ENCODE measurements at regions not wholly inside any gene's neighbourhood (a gene's known extent, or its start where the extent isn't known, plus 50 kb on each side); places are given as distances from the start of the nearest gene placed in this dataset.

DNA sequence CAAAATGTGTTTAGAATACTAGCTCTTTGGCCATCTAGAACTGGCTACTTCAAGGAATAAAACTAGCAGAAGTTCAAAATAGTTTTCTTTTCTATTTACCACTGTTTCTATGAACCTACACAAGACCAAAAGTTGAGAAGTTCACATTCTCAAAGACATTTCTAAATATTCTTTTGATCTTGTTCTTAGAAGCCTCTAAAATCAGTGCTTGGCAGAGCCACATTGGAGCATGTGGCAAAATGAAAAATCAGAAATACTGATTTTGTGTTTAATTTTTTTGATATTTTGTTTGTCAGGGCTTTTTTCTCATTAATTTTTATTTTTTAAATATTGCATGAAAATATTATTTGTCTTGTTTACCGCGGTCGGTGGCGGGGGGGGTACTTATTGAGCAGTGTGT lies 853.8 kb upstream of the INTU start:
- in situ Hi-C loops (cut with HindIII; ENCODE audit: low sequenced_read_pairs), result no loop called here

DNA sequence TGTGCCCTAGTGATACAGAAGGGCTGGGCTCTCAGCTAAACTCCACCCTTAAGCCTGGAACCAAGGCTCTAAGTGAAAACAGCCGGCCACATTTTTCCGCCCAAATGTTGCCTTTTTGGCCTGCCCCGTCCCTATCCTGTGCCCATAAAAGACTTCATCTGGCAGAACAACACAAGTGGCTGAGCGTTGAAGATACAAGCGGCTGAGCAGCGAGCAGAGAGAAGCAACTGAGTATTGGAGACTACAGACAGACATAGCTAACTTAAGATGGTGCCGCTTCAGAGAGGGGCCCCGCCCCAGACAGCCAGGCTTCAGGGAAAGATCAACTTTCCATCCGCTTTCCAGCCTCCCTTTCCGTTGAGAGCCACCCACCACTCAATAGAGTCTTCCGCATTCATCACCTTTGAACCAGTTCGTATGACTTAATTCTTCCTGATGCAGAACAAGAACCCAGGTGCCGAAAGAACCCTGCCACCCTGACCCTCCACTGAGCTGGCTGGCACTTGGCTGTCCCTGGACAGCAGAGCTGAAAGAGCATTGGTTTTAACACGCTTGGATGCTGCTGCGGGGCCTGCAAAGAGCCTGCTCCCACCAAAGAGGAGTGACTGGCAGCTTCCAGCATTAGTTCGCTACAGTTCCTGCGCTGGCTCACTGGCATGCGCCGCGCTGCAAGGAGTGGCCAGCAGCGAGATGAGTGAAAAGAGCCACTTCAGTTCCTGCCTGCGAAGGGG lies 853.2 kb upstream of the INTU start:
- in situ Hi-C loops (cut with HindIII; ENCODE audit: low sequenced_read_pairs), result no loop called here

DNA sequence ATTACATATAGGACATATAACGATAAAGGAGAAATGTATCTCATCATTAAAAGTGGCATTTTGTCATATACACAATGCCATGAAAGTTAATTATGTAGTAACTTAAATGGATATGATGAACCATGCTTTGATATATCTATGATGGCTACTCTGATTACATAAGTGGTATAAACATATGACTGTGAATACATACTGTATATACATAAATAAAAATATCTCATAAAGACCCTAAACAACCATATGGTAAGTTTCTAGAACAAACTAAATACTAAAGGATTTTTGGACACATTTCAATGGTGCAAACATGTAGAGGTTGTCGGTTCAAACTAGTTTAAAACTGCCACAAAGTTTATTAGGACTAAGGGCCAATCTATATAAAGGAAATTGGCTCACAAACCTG lies 849.6 kb upstream of the INTU start:
- in situ Hi-C loops (cut with HindIII; ENCODE audit: low sequenced_read_pairs), result no loop called here

DNA sequence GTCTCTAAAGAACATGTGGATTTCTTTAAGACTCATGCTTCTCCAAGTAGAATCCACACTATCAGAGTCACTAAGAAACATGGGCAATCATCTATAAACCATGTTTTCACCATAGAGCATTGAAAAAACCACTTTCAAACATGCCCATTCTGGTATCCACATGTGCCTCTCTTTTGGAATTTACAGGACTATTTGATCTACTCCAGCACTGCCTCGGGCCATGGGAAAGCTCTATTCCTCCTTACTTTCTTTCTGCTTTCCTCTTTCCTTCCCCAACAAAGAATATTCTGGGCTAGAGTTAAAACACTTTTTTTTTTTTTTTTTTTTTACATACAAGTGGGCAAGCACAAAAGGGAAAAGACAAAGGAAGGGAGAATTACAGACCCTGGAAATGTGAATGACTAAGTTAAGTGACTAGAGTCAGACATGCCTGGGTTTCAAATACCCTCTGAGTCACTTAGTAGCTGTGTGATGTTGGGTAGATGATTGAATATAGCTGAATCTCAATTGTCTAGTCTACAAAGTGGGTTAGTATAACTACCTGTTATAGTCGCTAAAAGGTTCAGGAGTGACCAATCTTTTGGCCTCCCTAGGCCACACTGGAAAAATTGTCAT lies 847.7 kb upstream of the INTU start:
- in situ Hi-C loops (cut with HindIII; ENCODE audit: low sequenced_read_pairs), result no loop called here

DNA sequence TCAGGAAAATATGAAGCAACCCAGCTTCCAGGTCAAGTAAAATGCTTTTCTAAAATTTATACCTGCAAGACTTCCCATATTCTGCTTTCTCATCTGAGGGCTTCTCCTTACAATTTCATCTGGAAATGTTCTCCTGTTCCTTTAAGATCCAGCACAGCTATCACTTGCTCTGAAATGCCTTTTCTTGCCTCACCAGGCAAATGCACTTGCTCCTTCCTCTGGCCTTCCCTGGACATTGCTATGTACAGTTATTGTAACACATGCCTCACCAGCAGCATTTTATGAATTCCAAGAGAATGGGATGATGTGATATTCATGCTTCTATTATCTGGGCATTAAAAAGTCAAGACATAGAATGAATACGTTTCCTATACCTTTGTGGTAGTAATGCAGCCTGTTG lies 842.1 kb upstream of the INTU start:
- in situ Hi-C loops (cut with HindIII; ENCODE audit: low sequenced_read_pairs), result no loop called here

DNA sequence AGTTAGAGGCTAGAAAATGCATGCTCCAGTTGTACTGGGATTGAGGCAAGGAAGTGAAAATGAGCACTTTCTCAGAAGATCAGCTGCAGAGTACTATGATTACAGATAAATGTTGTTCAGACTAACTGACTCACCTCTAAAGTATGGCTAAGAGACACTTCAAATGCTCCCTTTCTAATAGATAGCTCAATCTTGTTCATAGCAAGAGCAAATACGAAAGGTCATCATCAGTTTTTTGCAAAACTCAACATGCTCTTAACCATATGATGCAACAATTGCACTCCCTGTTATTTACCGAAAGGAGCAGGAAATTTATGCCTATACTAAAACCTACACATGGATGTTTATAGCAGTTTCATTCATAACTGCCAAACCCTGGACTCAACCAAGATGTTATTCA lies 838.4 kb upstream of the INTU start:
- in situ Hi-C loops (cut with HindIII; ENCODE audit: low sequenced_read_pairs), result no loop called here

DNA sequence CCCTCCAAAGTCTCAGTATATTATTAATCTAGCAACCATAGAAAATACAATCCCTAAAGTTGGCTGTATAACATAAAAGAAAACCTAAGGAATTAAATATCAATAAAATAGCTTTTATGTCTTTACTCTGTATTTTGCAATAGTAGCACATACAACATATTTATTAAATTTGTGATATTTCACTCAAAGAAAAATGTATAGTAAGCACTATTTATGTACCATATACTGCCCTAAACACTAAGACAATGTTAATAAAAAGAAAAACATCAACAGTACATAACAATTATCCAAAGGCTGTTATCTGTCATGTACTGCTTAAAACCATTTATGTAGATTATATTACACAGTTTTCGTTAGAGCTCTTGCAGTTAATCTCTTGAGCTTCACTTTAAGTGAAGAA lies 834.5 kb upstream of the INTU start:
- in situ Hi-C loops (cut with HindIII; ENCODE audit: low sequenced_read_pairs), result no loop called here

DNA sequence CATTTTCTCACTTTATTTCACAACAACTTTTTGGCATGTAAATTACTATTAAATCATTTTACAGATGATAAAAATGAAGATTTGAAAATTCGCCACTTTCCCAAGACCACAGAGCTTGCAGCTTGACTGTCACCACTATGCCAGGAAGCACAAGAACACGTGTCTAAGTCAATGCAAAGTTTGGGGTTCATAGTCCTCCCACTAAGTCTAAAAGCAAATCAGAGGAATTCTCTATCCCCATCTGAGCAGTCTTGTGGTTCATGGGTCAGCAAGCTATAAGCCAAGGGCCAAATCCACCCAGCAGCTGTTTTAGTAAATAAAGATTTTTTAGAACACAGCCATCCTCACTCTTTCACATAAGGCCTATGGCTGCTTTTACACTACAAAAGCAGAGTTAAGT lies 833.3 kb upstream of the INTU start:
- in situ Hi-C loops (cut with HindIII; ENCODE audit: low sequenced_read_pairs), result no loop called here

DNA sequence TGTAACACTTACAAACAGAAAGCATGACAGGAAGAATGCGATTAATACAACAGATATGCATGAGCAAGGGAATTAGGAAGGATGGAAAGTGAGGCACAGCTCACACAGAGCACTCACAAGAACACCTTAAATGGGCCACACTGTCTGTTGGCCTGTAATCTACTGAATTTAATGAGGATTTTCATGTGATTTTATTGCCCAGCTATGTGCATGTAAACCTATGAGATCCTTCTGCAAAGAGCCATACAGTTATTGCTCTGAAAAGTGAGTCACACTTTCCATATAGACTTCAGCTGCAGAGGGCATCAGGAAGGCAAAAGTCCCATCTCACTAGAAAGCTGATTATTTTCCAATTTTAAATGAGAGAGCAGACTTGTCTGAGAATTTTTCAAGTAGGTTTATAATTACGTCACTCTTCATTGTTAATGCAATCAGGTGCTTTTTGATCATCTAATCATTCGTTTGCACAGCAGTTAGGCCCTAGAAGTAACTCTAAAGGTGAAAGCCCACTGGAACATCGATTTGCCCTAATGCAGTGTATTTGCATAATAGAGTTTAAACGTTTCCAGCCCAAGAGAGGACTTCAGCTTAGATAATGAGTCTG lies 832.7 kb upstream of the INTU start:
- in situ Hi-C loops (cut with HindIII; ENCODE audit: low sequenced_read_pairs), result no loop called here

DNA sequence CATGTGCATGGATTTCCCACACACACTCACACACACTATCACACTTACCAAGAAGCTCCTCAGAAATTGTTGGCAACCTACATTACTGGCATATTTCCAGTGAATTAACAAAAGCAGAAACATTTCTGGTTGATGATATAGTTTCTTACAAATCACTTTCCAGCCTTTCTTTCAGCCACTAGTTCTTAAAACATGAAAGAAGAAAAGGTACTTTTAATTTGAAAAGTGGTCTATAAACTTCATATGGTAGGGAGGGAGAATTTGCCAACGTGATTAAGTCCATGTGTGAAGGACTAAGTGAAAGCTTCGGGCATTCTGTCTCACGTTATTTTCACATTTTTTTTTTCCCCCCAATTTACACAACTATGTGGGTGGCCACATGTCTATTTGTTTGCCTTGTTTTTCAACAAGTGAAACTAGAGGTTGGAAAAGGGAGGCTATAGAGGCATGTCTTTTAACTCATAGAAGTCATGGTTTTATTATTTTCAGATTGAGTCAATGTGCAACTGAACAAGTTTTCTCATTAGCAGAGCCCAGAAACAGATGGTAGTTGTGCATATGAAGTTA lies 832.1 kb upstream of the INTU start:
- in situ Hi-C loops (cut with HindIII; ENCODE audit: low sequenced_read_pairs), result no loop called here

DNA sequence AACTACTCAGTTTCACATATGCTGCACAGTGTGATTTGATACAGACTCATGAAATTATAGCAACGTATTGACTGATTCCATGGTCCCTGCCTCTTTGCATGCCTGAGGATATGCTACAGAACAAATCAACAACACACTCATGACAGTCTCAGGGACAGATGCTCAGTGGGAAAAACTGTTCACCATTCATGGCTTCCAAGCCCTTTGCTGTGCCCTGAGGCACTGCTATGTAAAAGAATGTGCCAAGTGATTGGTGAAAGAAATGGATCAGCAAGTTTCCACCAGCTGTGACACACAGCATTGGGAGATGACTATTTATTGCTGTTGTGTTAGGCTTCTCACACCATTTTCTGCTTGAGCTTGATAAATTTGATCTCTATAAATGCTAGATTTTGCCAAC lies 825.6 kb upstream of the INTU start:
- in situ Hi-C loops (cut with HindIII; ENCODE audit: low sequenced_read_pairs), result no loop called here

DNA sequence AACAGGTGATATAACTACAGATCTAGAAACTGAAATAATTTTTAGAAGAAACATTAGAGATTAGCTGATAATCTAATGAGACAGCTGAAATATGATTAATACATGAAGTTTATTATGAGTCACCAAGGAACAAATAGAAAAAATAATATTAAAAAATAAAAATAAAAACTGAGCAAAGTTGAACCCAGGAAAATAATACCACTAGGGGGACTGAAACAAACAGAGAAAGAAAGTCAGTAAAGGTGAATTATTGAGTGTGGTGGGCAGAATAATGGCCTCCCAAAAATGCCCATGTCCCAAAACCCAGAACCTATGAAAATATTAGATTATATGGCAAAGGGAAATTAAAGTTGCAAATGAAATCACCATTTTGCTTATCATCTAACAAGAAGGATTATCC lies 820.7 kb upstream of the INTU start:
- in situ Hi-C loops (cut with HindIII; ENCODE audit: low sequenced_read_pairs), result no loop called here

DNA sequence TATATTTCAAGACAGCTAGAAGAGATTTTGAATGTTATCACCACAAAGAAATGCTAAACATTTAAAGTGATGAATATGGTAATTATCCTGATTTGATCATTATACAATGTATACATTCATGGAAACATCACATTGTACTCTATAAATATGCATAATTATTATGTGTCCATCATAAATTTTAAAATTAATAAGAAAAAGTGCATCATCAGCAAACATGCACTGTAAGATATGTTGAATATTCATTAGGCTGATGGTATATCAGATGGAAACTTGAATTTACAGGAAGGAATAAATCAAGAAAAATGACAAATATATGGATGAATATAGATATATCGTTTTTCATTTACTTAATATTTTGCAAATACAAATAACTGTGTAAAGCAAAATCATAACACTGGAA lies 812.1 kb upstream of the INTU start:
- in situ Hi-C loops (cut with HindIII; ENCODE audit: low sequenced_read_pairs), result no loop called here

DNA sequence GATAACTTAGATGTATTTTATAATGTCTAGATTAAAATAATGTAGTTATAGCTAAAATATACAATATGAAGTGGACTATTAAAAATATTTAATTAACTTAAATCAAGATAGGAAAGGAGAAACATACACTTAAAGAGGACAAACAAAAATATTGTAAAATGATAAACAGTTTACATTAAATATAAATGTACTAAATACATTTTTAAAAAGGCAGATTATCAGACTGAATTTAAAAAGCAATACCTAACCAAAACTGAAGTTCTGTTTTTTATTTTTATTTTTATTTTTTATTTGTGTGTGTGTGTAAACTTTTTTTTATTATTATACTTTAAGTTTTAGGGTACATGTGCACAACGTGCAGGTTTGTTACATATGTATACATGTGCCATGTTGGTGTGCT lies 811.6 kb upstream of the INTU start:
- in situ Hi-C loops (cut with HindIII; ENCODE audit: low sequenced_read_pairs), result no loop called here

DNA sequence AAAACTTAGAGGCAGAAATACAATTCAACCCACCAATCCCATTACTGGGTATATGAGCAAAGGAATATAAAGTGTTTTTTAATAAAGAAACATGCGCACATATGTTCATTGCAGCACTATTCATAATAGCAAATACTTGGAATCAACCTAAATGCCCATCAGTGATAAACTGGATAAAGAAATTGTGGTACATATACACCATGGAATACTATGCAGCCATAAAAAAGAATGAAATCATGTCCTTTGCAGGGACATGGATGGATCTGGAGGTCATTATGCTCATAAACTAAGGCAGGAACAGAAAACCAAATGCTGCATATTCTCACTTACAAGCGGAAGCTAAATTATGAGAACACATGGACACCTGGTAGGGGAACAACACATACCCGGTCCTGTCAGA lies 807.7 kb upstream of the INTU start:
- in situ Hi-C loops (cut with HindIII; ENCODE audit: low sequenced_read_pairs), result no loop called here

DNA sequence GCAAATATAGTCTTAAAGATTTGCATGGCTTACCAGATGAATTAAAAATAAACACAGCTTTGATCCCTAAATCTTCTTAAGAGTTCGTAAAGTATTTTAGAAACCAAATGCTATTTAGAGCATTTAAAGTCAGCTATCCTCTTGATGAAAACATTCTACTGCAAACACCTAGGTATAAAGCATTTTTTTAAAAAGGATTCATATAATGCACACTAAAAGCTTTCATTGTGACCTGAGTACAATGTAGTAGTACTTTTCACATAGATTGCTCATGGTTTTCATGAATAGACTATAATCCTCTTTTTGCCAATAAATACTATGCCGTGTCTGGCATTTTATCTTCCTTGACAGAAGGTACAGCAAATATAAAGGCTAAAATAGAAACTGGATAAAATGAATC lies 805.1 kb upstream of the INTU start:
- in situ Hi-C loops (cut with HindIII; ENCODE audit: low sequenced_read_pairs), result no loop called here

DNA sequence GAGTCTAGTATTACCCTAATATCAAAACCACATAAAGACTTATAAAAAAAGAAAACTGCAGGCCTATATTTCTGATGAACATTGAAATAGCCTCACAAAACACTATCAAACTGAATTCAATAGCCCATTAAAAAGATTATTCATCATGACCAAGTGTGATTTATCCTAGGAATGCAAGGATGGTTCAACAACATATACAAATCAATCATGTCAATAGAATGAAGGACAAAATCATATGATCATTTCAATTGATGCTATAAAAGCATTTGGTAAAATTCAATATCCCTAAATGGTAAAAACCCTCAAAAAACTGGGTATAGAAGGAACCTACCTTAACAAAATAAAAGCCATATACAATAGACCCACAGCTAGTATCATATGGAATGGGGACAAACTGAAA lies 797.9 kb upstream of the INTU start:
- in situ Hi-C loops (cut with HindIII; ENCODE audit: low sequenced_read_pairs), result no loop called here

DNA sequence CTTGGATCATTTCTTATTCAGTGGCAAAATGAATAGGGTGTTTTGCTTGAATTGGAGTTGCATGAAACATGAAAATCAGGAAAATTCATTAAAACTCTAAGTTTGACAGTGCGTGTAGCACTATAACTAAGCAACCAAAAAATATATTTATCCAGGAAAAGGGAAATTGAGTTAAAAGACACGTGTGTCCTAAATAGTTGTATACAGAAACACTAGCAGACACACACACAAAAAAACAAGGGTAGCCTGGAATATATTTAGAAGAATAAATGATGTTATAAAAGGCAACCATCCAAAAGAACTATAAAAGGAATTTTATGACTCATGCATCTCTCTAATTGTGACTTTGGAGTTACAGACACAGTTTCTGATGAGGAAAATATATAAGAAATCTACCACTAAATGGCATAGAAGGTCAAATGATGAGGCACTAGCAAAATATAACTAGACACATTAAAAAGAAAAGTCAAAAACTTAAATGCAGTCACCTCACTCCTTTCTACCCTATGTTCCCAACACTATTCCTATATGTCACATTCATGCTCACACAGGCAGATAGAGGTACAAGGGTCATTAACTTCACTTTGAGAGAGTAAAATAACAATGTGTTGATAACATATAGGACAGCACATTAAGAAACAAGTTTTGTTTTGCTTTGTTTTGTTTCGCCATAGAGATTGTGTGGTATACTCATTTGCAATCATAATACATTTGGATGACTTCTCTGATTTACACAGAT lies 793.6 kb upstream of the INTU start:
- in situ Hi-C loops (cut with HindIII; ENCODE audit: low sequenced_read_pairs), result no loop called here

DNA sequence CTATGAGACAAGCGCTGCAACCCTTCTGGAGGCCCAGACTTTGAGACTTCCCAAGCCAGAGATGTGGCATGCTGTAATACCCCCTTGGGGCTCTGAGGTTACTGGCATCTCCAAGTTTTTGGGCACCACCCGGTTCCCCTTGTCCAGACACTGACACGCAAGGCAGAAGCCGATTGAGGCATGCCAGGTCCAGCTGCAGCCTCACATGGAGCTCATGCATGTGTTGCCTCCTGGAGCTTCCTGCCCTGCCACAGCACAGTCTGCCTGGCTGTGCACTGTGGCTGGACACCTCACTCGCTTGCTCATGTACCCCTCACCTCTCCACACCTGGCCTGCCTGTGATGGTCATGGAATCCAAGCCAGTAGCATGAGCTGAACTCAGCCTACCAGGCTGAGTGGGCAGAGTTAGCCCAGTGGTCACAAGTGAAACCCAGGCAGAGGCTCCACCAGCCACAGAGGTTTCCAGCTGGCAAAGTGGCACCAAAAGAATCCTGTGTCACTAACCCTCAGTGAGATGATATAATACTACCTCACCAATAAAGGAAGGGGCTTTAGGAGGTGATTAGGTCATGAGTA lies 789.2 kb upstream of the INTU start:
- in situ Hi-C loops (cut with HindIII; ENCODE audit: low sequenced_read_pairs), result no loop called here

DNA sequence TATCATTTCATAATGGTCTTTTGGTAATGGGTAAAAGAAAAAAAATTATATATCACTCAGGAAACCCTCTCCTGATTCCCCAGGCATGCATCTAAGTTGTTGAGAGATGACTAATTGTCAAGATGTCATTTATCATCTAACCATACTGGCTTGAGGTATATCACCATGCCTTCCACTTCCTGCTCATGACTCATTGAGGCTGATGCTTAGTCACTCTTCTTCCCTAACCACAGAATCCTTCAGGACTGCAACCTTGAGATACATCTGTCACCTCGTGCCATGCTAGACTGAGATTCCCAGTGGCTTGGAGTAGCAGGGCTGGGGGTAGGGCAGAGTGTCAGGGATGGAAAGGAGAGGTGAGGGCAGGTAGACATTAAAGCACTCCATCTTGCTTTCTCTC lies 782.5 kb upstream of the INTU start:
- in situ Hi-C loops (cut with HindIII; ENCODE audit: low sequenced_read_pairs), result no loop called here

DNA sequence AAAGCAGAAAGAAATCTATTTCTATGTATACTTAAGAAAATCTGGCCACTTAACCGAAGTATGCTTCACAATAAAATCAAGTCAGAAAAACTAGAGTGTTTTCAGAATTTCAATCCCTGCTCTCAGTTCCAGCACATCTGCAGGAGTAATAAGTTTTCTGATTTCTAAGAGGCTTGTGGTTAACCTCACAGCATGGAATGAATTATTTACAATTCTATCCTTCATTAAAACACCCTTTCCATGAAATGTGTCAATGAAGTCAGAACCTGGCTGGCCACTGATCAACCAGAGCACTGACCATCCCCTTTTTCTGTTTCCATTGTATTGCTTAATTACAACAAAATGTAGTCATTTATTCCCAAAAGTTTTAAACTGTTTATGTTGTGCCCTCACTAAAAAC lies 781.4 kb upstream of the INTU start:
- in situ Hi-C loops (cut with HindIII; ENCODE audit: low sequenced_read_pairs), result no loop called here

Data from endothelial cell of hepatic sinusoid (primary cell).